HG03520 (cell line): ENCODE measurements at regions not wholly inside any gene's neighbourhood (a gene's known extent, or its start where the extent isn't known, plus 50 kb on each side); places are given as distances from the start of the nearest gene placed in this dataset.

Experiments
- ATAC-seq: cut with Tn5 transposase; IDR thresholded peaks from one replicate; pipeline ENCODE4 v1.9.1; 2021; ENCODE audit warnings: mild to moderate bottlenecking, moderate library complexity; ENCODE audit not compliant: unreplicated experiment

GRCh38 chr1:187079330-187079729 is 250.6 kb downstream of the PLA2G4A start:
- no peak for ATAC-seq

GRCh38 chr1:187091666-187092065 is 262.9 kb downstream of the PLA2G4A start:
- no peak for ATAC-seq

GRCh38 chr1:187092104-187092503 is 263.4 kb downstream of the PLA2G4A start:
- no peak for ATAC-seq

- no peak for ATAC-seq
Observed at GRCh38 chr1:187096689-187097088, 267.9 kb downstream of the PLA2G4A start.

GRCh38 chr1:187110351-187110750 is 281.6 kb downstream of the PLA2G4A start:
- no peak for ATAC-seq

GRCh38 chr1:187114792-187115191 is 286.0 kb downstream of the PLA2G4A start:
- ATAC-seq, result no peak

GRCh38 chr1:187121661-187122060 is 292.9 kb downstream of the PLA2G4A start:
- ATAC-seq, result no peak

- no peak for ATAC-seq
Observed at GRCh38 chr1:187122566-187122965, 293.8 kb downstream of the PLA2G4A start.

- ATAC-seq, result no peak
Observed at GRCh38 chr1:187129132-187129531, 300.4 kb downstream of the PLA2G4A start.

GRCh38 chr1:187143783-187144182 is 315.0 kb downstream of the PLA2G4A start:
- no peak for ATAC-seq

GRCh38 chr1:187146388-187146787 is 317.6 kb downstream of the PLA2G4A start:
- no peak for ATAC-seq

- ATAC-seq, result no peak
Observed at GRCh38 chr1:187151555-187151954, 322.8 kb downstream of the PLA2G4A start.

GRCh38 chr1:187153047-187153446 is 324.3 kb downstream of the PLA2G4A start:
- ATAC-seq, result no peak

GRCh38 chr1:187157115-187157514 is 328.4 kb downstream of the PLA2G4A start:
- ATAC-seq, result no peak

- no peak for ATAC-seq
Observed at GRCh38 chr1:187157552-187157951, 328.8 kb downstream of the PLA2G4A start.

GRCh38 chr1:187167555-187167954 is 338.8 kb downstream of the PLA2G4A start:
- ATAC-seq, result no peak

GRCh38 chr1:187168297-187168696 is 339.5 kb downstream of the PLA2G4A start:
- no peak for ATAC-seq

- ATAC-seq, result no peak
Observed at GRCh38 chr1:187185389-187185788, 356.6 kb downstream of the PLA2G4A start.

- no peak for ATAC-seq
Observed at GRCh38 chr1:187197685-187198084, 368.9 kb downstream of the PLA2G4A start.

GRCh38 chr1:187203257-187203656 is 374.5 kb downstream of the PLA2G4A start:
- no peak for ATAC-seq

GRCh38 chr1:187212377-187212776 is 383.6 kb downstream of the PLA2G4A start:
- ATAC-seq, result no peak

GRCh38 chr1:187226396-187226795 is 397.6 kb downstream of the PLA2G4A start:
- no peak for ATAC-seq

- ATAC-seq, result no peak
Observed at GRCh38 chr1:187228790-187229189, 400.0 kb downstream of the PLA2G4A start.

- no peak for ATAC-seq
Observed at GRCh38 chr1:187229496-187229895, 400.7 kb downstream of the PLA2G4A start.
